GM08714 (cell line): ENCODE measurements at regions not wholly inside any gene's neighbourhood (a gene's known extent, or its start where the extent isn't known, plus 50 kb on each side); places are given as distances from the start of the nearest gene placed in this dataset.

ENCODE experiments used
- H3K4me3 ChIP-seq: fragments of 200-500 bp; sonication (Bioruptor generic); 2 replicates; pipeline ENCODE4 v1.5.1; 2014; ENCODE audit warnings: mild to moderate bottlenecking, low read length, inconsistent platforms
- ZNF274 ChIP-seq: IDR thresholded peaks from 2 replicates; pipeline ENCODE4 v1.6.1; 2012; ENCODE audit warnings: mild to moderate bottlenecking, low read depth, low read length

DNA sequence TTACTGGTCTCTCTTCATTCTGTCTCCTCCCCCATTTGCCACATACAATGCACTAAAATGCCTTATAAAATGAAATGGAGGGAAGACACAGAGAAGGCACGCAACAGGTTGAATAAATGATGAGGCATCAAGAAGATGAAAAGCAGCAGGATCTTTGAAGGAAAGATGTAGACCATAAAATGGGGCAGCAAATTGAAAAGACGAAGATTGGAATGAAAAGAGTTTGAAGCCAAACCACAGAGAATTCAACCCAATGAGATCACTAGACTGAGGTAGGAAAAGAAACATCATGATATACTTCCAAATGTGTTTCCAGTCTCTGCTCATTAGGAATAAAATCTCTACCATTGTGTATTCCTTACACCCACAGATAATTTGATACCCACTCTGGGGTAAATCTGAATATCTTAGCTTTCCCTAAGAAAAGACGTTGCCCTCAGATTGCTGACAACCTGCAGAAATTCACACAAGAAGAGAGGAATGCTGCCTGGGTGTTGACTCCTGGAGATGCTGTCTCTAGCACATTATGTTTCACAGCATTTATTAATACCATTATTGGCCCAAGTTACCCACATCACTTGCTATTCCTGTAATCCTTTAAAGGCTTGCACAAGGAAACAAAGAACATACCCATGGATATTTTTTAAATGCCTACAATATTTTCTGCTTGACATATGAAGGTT lies 230.9 kb downstream of the LTN1 start:
- no peak for TF ChIP-seq ZNF274
- no peak overlapping the region for H3K4me3 ChIP-seq

GRCh38 chr21:28758883-28759242 lies 233.8 kb downstream of the LTN1 start:
- no peak for TF ChIP-seq ZNF274
- H3K4me3 ChIP-seq: no peak overlapping the region

DNA sequence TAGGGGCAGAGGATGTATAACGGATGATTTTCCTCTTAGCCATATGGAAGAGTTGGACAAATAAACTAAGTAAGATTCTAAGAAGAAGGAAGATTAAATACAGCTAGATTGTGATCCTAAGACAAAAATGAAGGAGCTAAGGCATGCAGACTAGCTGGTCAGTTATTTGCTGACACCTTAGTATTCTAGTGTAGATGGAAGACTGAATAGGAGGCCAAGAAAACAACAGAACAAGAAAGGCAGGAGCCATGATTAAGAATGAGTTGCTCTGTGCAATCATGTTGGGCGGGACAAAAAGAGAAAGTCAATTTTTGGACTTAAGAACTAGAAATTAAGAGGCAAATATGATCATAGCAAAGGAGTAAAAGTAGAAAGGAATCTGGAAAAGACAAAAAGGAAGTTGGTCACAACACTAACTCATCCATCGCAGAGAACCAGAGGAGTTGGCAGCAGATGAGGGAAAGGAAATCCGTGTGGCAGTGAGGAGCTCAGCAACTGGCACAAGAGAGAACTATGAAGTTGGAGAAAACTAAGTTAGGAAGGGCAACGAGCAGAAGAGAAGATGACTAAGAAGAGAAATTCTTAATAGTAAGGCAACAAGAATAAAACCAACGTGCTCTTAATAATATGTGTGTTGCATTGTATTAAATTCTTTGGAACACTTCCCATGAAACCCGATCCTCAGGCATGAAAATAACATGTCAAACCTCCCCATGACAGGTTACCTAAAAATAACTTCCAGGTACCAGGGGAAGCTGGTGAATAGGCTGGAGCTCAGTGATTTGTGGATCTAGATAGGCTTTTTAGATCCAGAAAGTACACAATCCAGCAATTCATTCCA lies 234.4 kb downstream of the LTN1 start:
- no peak overlapping the region for H3K4me3 ChIP-seq
- TF ChIP-seq ZNF274: no peak

- no peak overlapping the region for H3K4me3 ChIP-seq
- no peak for TF ChIP-seq ZNF274
Measured at GRCh38 chr21:28754862-28755261, 237.8 kb downstream of the LTN1 start.

DNA sequence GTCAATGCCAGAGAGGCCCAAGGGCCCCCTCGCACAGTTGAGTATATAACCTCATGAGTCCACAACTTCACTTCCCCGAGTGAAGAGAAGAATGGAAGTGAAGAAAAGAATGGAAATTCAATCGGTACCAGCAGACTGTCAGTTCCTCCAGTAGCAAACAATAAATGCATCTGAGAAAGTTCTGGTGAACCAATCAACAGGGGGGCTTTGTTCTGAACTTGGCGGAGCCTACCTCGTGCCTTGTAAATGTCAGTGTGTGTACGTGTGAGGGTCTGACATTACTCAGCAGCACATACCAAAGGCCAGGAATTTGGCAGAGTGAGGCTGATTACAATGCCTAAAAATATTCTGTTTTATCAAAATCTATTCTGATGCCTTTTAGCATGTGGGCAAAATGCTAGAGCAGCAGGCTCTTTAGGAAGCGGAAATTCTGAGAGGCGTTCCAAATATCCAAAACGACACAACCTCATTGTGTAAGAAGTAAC lies 238.5 kb downstream of the LTN1 start:
- TF ChIP-seq ZNF274: no peak

GRCh38 chr21:28752131-28752530 lies 240.5 kb downstream of the LTN1 start:
- TF ChIP-seq ZNF274: no peak
- no peak overlapping the region for H3K4me3 ChIP-seq

More for the DNA sequence above, 238.5 kb downstream of the LTN1 start:
- no peak overlapping the region for H3K4me3 ChIP-seq

DNA sequence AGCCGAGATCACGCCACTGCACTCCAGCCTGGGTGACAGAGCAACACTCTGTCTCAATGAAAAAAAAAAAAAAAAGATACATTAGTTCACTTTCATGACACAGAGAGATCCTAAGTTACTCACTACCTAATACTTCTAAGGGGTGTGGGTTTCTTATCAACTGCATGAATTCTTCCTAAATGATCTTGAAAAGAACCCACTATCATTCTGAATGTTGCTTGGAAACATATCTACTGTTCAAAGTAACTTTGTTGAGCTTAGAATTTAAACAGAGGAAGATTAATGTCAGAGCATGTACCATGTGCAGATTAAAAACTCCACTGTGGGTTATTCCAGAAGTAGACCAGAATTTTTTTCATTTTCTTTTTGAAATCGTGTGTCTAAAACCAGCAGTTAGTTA lies 241.5 kb downstream of the LTN1 start:
- no peak for TF ChIP-seq ZNF274
- no peak overlapping the region for H3K4me3 ChIP-seq

GRCh38 chr21:28750565-28750964 lies 242.1 kb downstream of the LTN1 start:
- no peak for TF ChIP-seq ZNF274
- no peak overlapping the region for H3K4me3 ChIP-seq

GRCh38 chr21:28749536-28749935 lies 243.1 kb downstream of the LTN1 start:
- H3K4me3 ChIP-seq: no peak overlapping the region
- no peak for TF ChIP-seq ZNF274

DNA sequence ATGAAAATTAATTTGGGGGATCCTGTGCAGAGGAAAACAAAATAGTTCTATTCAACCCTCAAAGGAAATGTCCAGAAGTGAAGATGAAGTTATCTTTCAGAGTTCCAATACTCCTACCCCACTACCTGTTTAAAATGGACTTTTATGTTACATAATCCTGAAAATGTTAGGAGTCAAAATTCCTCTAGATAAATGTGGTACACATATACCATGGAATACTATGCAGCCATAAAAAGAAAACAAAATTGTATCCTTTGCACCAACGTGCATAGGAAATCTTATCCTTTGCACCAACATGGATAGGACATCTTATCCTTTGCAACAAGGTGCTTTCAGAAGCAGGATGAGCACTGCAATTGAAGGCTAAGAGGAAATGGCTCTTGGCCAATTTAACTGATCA lies 245.2 kb downstream of the LTN1 start:
- TF ChIP-seq ZNF274: no peak

GRCh38 chr21:28746166-28746565 lies 246.5 kb downstream of the LTN1 start:
- TF ChIP-seq ZNF274: no peak
- no peak overlapping the region for H3K4me3 ChIP-seq

More for the DNA sequence above, 245.2 kb downstream of the LTN1 start:
- H3K4me3 ChIP-seq: no peak overlapping the region

GRCh38 chr21:28745131-28746016 lies 247.3 kb downstream of the LTN1 start:
- peak overlapping the region; percentile 39 for H3K4me3 ChIP-seq
- no peak for TF ChIP-seq ZNF274

- TF ChIP-seq ZNF274: no peak
- H3K4me3 ChIP-seq: no peak overlapping the region
Measured at GRCh38 chr21:28743723-28744122, 249.0 kb downstream of the LTN1 start.

DNA sequence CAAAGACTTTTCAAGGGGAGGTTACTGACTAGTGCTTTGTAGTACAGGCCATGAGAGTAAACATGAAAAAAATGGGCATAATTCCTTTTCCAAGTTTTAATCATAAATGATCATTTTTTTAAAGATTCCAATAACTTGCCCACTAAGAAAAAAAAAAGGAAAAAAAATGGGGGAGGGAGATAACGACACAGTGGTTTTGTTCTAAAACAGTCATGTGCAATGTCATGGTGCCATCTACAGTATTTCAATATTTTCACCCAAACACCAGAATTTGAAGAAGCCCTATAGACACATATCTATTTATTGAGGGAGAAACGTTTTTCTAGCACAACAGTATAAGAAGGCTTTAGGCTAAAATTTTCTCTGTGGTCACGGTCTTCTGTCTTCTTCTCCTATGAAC lies 250.2 kb downstream of the LTN1 start:
- TF ChIP-seq ZNF274: no peak
- no peak overlapping the region for H3K4me3 ChIP-seq

DNA sequence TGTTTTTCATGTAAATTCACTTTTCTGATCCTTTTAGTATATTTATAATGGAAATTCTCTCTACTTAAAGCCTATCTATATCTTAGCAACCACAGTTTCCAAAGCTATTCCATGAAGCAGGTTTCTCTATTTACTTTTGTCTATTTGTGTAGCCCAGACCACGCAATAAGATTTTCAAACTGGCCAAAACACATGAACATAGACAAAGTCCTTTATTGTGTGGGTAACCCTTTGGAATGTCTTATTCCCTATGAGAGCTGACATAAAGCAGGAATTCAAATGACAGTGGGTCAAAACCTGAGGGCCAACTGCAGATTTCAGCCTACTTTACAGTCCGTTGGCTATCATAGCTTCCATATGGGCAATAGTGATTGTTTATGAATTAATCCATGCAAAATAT lies 252.6 kb downstream of the LTN1 start:
- TF ChIP-seq ZNF274: no peak
- H3K4me3 ChIP-seq: no peak overlapping the region
